GM19438 (cell line): ENCODE measurements at regions not wholly inside any gene's neighbourhood (a gene's known extent, or its start where the extent isn't known, plus 50 kb on each side); places are given as distances from the start of the nearest gene placed in this dataset.
"Not testable (repeated sequence)": the region's sequence is repeated elsewhere in the genome, so short reads cannot be mapped to it uniquely, and the experiment has no call there.

Experiments used
- ATAC-seq: cut with Tn5 transposase; IDR thresholded peaks from one replicate; pipeline ENCODE4 v1.9.1; 2021; ENCODE audit warnings: low read depth; ENCODE audit not compliant: unreplicated experiment

DNA sequence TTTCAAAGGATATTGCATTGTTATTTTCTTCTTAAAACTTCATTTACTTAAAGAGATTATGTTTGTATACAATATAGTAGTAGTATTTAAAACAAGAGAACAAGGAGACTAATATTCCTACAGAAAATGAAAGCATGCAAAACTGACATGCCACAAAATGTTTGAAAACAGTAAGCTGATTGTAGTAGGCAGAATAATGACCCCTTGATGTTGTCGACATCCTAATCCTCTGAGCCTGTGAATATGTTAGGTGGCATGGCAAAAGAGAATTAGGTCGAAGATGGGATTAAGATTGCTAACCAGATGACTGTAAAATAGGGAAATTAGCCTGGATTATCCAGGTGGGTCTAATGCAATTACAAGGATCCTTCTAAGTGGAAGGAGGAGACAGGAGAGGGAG, 522.2 kb upstream of the NR3C2 start:
- no peak for ATAC-seq

- ATAC-seq, result no peak
Observed at GRCh38 chr4:148962539-148963290, 520.5 kb upstream of the NR3C2 start.

GRCh38 chr4:148961526-148961925, 519.3 kb upstream of the NR3C2 start:
- no peak for ATAC-seq

- no peak for ATAC-seq
Observed at GRCh38 chr4:148958317-148958716, 516.1 kb upstream of the NR3C2 start.

DNA sequence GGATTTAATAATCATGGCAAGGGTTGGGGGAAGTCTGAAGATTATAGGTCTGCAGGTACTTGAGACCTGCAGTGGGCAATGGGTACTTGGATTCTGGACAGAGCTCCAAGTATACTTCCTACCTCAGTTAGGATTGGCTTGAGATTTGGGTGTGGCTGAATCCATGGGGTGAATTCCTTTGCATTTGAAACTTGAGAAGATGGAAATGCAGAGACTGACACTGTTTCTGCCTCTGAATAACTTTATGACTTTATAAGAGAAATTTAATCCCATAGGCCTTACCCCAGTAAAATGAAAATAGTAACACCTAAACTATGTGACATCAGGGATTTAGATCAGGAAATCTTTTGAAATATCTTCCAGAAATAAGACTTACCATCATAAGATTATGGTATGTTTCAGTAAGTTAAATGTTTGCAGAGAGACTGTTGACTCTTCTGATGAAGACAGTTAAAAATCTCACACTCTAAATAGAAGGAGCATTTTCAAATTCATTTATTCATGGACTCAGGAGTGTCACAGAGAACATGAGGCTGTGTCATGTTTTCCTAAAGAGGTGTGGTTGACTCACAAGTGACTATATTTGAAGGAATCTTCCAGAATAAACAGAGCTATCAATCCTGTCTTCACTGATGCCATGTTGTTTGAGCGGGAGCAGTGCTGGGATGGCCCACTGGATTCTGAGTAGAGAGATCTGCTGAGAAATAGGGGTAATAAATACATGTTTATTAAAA, 513.5 kb upstream of the NR3C2 start:
- no peak for ATAC-seq

DNA sequence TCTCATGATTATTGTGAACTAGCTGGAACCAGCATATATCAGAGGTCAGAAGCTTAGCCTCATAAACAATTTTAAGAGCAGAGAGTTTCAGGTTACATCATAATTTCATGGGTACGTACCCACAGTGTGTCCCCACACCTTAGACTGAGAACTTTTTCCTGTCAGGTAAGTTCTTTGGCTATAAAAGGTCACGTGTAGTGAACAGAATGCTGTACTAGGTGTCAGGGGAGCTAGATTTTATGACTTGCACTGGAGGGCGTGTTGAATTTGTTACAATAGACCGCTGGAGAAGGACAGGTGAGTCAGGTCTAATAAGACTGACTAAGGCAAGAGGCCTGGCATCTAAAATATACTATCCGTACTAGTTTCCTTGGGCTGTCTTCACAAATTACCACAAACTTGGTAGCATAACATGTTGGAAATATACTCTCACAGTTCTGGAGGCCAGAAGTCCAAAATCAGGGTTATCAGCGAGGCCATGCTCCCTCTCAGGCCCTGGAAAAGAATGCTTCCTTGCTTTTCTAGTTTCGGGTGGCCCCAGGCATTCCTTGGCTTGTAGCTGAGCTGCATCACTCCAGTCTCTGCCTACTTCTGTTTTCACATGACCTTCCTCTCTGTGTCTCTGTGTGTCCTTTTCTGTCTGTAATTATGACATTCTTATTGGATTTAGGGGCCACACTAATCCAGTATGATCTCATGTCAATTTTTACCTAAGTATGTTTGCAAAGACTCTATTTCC, 512.0 kb upstream of the NR3C2 start:
- no peak for ATAC-seq

- no peak for ATAC-seq
Observed at GRCh38 chr4:148951346-148951745, 509.1 kb upstream of the NR3C2 start.

DNA sequence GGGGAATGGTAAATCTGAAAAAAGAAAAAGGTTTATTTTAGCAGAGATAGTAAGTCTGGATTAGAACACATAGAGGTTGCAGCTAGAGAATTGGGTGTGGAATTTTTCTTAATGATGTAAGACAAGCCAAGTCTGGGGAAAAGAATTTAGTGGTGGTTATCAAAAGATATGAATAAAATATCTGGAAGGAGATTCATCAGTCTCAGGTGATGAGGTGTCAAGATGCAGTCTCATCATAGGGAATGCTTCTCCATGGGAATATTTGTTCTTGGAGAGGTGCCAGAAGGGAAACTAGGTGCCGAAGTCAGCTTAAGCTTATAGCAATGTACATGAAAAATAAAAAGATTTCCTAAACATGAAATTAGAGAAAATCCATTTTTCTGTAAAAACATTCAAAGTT, 504.1 kb upstream of the NR3C2 start:
- no peak for ATAC-seq

- no peak for ATAC-seq
Observed at GRCh38 chr4:148944839-148945219, 502.6 kb upstream of the NR3C2 start.

GRCh38 chr4:148944136-148944838, 502.1 kb upstream of the NR3C2 start:
- ATAC-seq, result no peak

- ATAC-seq, result no peak
Observed at GRCh38 chr4:148934926-148935578, 492.8 kb upstream of the NR3C2 start.

- no peak for ATAC-seq
Observed at GRCh38 chr4:148926276-148927260, 484.4 kb upstream of the NR3C2 start.

- ATAC-seq, result no peak
Observed at GRCh38 chr4:148923881-148924280, 481.7 kb upstream of the NR3C2 start.

DNA sequence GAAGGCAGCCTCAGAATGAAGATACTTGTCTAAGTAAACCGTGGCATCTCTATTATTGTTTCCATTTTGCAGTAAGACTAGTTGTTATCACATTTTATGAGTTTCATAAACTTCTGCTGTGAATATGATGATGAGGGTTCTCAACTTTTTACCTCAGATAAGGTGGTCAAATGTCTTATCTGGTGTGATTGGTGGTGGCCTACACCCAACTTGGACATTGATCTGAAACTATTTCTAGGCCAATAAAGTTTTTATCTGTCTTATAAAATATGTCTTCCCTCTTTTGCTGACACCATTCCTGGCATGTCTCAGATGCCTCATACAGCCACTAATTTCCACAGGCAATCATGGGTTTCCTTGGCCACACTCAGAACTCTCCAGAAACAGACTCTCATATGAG, 480.3 kb upstream of the NR3C2 start:
- ATAC-seq, result no peak

DNA sequence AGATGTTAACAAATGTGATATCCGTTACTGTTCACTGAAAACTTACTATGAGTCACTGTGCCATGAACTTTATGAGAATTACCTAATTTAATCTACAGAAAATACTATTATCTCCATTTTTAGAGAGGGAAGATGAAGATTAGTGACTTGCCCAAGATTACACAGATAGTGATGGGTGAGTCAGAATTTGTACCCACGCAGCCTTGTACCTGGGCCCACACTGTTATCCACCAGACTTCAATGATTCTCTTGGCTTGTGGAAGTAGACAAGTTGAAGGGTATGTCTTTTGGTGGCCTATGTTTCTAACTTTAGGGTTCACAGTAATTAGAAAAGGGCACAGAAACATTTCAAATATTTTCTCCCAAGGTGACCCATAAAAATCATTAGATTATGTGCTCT, 472.5 kb upstream of the NR3C2 start:
- no peak for ATAC-seq

DNA sequence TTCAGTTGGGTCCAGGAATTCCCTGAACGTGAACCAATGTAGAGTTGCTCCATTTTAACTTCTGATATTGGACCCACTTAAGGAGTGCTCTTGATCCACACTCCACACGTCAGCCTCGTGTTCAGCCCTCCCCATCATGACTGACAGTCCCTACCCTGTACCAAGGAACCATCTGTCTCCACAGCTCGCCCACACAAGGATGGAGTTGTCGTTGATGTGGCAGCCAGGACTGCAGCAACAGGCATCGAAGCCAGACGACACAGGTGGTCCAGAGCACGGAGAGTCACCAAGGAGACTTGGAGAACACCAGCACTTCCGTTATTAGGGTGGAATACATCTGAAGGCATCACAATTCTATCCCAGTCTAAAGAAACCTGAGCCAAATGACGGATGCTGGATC, 472.1 kb upstream of the NR3C2 start:
- ATAC-seq, result no peak

GRCh38 chr4:148903388-148903787, 461.2 kb upstream of the NR3C2 start:
- ATAC-seq, result no peak

DNA sequence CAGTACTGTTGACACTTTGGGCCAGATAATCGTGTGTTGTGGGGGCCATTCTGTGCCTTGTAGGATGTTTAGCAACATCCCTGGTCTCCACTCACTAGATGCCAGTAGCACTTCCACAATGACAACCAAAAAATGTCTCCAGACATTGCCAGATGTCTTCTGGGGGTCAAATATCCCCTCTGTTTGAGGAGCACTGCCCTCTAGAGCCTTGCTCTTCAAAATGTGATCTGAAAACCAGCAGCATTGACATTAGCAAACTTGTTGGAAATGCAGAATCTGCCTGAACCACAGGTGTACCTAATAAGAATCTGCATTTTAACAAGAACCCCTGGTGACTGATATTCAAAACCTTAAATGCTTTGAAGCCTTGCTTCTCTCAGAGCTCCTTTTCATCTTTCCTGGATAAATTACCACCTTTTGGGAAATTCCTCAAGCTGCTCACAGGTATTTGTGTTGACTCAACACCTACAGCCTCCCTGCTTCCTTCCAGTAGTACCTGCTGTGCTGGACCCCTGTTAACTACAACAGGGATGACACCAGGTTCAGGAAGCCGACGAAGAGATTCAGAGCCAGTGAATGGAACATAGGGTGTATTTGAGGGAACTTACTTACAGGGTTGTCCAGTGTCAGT, 459.0 kb upstream of the NR3C2 start:
- no peak for ATAC-seq

DNA sequence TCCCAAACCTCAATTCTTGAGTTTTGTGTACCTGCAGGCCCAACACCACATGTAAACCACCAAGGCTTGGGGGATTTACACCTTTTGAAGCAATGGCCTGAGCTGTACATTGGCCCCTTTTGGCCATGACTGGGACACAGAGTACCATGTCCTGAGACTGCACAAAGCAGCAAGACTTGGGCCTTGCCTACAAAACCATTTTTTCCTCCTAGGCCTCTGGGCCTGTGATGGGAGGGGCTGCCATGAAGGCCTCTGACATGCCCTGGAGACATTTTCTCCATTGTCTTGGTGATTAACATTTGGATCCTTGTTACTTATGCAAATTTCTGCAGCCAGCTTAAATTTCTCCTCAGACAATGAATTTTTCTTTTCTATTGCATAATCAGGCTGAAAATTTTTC, 455.9 kb upstream of the NR3C2 start:
- not testable (repeated sequence) for ATAC-seq
